ENCODE measurements at regions not wholly inside any gene's neighbourhood (a gene's known extent, or its start where the extent isn't known, plus 50 kb on each side); places are given as distances from the start of the nearest gene placed in this dataset.

DNA sequence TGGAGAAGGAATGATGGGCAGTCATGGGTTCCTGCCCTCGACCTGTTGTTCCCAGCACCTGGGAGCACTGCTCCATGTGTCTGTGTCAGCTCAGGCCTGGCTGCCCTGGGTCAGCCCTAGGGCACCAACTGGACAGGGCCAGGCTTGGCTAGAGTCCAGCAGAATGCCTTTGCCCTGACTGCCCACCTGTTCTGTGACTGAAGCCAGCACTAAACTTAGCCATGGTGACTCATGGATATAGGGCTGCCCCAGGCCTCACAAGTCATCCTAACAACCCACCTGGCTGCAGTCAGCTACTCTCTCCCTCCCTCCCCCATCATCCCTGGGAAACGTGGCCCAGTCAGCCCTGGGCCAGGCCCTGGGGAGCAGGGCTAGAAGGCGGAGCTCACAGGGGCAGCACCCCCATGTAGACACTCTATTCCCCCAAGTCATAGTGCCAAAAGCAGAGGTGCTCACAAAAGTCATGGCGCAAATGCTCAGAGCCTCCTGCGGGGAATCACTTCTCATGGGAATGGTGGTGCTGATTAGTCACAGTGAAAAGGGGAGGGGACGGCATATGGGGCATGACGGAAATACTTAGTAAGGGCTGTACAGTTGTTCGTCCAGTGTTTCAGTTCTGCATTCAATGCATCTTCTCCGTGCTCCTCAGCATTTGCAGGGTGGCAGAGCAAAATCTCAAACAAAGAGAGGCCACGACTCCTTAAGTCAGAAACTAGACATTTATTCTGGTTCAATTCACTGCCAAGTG, 52.0 kb upstream of the NTF3 start:
- no peak for DNase-seq (ENCODE audit: low read depth in 2 of 2)

Measured in stimulated activated CD4-positive, alpha-beta T cell treated with anti-CD3 and anti-CD28 coated beads, Interleukin-1b, Interleukin-23, amount 100 ng/mL, for 4 hours (primary cell).